Upper lobe of left lung (tissue), 4 donors: ENCODE measurements at regions not wholly inside any gene's neighbourhood (a gene's known extent, or its start where the extent isn't known, plus 50 kb on each side); places are given as distances from the start of the nearest gene placed in this dataset.

Experiments
- CTCF ChIP-seq, 6 experiments: fragments of 450-650 bp in 4 of 6; fragments of 200-600 bp in 2 of 6; sonication (generic) in 2 of 6; IDR thresholded peaks; one replicate each; pipeline ENCODE4 v1.5.1; 2016 to 2019; ENCODE audit warnings: antibody characterized with exemption in 6 of 6
- EP300 ChIP-seq, 4 donors: sonication (generic); formaldehyde crosslinking; IDR thresholded peaks; one replicate each; pipeline ENCODE4 v1.5.1; 2017; ENCODE audit warnings: antibody characterized with exemption in 4 of 4, control low read depth in 2 of 4
- POLR2A ChIP-seq, 4 donors: fragments of 450-650 bp; IDR thresholded peaks; one replicate each; pipeline ENCODE4 v1.5.1; 2016 to 2017; ENCODE audit warnings: antibody characterized with exemption in 4 of 4, mild to moderate bottlenecking in 2 of 4

DNA sequence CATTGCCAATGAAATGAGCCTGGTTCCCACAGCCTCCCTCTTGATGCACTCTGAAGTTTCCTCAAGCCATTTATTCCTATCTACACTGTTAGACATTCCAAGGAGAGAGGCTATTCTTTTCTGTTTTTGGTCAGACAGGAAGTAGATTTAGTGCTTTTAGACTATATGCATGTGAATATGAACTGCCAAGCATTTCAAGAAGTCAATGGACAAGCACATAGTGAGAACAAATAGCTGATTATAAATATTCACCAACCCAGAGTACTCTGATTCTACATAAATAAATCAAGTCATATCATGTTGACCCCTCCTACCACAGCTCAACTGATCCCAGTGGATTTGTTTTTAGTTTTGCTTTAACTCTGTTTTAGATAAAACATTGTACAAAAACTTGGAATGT, 412.5 kb upstream of the RARB start:
- TF ChIP-seq CTCF (IDR thresholded peaks at IDR 0.05), result no peak
- TF ChIP-seq POLR2A (IDR thresholded peaks at IDR 0.05), result no peak
- TF ChIP-seq EP300 (IDR thresholded peaks at IDR 0.05), result no peak
